ENCODE measurements at regions not wholly inside any gene's neighbourhood (a gene's known extent, or its start where the extent isn't known, plus 50 kb on each side); places are given as distances from the start of the nearest gene placed in this dataset.

DNA sequence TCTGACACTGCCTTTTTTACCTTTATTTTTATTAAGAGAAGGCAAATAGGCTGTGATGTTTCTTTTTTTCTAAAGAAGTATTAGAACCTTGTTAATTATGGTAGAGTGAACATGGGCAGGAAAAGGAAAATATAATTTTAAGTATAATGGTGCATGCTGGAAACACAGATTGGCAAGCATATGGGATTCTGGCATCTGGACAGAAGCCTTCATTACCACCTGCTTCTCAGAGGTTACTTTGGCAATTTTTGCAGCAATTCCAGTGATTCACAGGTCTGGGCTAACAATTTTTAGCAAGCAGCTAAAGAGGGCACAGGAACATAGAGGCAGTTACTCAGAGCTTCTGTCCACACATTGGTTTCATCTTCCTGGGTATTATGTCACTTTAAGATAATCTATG is 258.3 kb downstream of the DIPK2A start:
- TF ChIP-seq, protein P1, sequence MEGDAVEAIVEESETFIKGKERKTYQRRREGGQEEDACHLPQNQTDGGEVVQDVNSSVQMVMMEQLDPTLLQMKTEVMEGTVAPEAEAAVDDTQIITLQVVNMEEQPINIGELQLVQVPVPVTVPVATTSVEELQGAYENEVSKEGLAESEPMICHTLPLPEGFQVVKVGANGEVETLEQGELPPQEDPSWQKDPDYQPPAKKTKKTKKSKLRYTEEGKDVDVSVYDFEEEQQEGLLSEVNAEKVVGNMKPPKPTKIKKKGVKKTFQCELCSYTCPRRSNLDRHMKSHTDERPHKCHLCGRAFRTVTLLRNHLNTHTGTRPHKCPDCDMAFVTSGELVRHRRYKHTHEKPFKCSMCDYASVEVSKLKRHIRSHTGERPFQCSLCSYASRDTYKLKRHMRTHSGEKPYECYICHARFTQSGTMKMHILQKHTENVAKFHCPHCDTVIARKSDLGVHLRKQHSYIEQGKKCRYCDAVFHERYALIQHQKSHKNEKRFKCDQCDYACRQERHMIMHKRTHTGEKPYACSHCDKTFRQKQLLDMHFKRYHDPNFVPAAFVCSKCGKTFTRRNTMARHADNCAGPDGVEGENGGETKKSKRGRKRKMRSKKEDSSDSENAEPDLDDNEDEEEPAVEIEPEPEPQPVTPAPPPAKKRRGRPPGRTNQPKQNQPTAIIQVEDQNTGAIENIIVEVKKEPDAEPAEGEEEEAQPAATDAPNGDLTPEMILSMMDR (IDR thresholded peaks at IDR 0.05; ENCODE audit: low read length), result no peak
- no peak for TF ChIP-seq EZH2 (IDR thresholded peaks at IDR 0.05; ENCODE audit: borderline replicate concordance, low read length)
